ENCODE measurements at regions not wholly inside any gene's neighbourhood (a gene's known extent, or its start where the extent isn't known, plus 50 kb on each side); places are given as distances from the start of the nearest gene placed in this dataset.
"Not testable (repeated sequence)": the region's sequence is repeated elsewhere in the genome, so short reads cannot be mapped to it uniquely, and the experiment has no call there.

DNA sequence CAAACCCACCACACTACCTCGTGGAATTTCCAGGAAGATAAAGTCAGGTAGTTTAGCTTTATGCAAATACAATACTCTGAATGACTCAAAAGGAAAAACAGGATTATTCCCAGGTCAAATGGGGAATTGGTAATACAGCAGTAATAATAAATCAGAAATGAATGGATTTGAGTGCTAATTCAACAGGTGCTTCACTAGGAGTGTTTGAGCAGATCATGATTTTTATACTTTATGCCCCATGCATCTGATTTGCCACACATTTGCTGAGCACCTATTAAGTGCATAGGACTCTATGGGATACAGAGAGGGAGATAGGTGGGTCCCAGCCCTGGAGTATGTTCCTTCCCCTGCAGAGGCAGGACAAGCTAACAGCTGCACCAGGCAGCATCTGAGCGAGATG, 381.4 kb upstream of the PODXL start:
- no peaks in the 10 kb centered on the region for H3K36me3 ChIP-seq (ENCODE audit: insufficient read depth, low read length)
- H3K4me1 ChIP-seq (ENCODE audit: insufficient read depth, low read length), result no peaks in the 10 kb centered on the region
- H3K4me2 ChIP-seq (ENCODE audit: insufficient read depth, low read length), result no peak overlapping the region
- DNase-seq (no peak), ATAC-seq (ENCODE audit: insufficient read depth, low read depth) (no peak)
- no peak overlapping the region for H3K4me3 ChIP-seq (ENCODE audit: low read depth in 1 of 2, low read length in 2 of 2)
- H3K9me3 ChIP-seq (ENCODE audit: insufficient read depth, low read length, severe bottlenecking), result no peaks in the 10 kb centered on the region
- H3K79me2 ChIP-seq (ENCODE audit: insufficient read depth, low read length), result no peaks in the 10 kb centered on the region
- no peak for TF ChIP-seq EZH2 (IDR thresholded peaks at IDR 0.05; ENCODE audit: borderline replicate concordance, low read depth, low read length, severe bottlenecking)
- TF ChIP-seq, protein P1, sequence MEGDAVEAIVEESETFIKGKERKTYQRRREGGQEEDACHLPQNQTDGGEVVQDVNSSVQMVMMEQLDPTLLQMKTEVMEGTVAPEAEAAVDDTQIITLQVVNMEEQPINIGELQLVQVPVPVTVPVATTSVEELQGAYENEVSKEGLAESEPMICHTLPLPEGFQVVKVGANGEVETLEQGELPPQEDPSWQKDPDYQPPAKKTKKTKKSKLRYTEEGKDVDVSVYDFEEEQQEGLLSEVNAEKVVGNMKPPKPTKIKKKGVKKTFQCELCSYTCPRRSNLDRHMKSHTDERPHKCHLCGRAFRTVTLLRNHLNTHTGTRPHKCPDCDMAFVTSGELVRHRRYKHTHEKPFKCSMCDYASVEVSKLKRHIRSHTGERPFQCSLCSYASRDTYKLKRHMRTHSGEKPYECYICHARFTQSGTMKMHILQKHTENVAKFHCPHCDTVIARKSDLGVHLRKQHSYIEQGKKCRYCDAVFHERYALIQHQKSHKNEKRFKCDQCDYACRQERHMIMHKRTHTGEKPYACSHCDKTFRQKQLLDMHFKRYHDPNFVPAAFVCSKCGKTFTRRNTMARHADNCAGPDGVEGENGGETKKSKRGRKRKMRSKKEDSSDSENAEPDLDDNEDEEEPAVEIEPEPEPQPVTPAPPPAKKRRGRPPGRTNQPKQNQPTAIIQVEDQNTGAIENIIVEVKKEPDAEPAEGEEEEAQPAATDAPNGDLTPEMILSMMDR (IDR thresholded peaks at IDR 0.05; ENCODE audit: borderline replicate concordance, extremely low read depth, low read length, poor library complexity, severe bottlenecking), result no peak
- H3K9ac ChIP-seq (ENCODE audit: low read depth, low read length), result no peak overlapping the region
- no peaks in the 10 kb centered on the region for H3K27me3 ChIP-seq (ENCODE audit: insufficient read depth, low read length, poor library complexity)
- no peak overlapping the region for H3K27ac ChIP-seq (ENCODE audit: low read length)
- H2AFZ ChIP-seq (ENCODE audit: low read depth, low read length), result no peak overlapping the region
- no peaks in the 10 kb centered on the region for H4K20me1 ChIP-seq (ENCODE audit: insufficient read depth, low read length)

DNA sequence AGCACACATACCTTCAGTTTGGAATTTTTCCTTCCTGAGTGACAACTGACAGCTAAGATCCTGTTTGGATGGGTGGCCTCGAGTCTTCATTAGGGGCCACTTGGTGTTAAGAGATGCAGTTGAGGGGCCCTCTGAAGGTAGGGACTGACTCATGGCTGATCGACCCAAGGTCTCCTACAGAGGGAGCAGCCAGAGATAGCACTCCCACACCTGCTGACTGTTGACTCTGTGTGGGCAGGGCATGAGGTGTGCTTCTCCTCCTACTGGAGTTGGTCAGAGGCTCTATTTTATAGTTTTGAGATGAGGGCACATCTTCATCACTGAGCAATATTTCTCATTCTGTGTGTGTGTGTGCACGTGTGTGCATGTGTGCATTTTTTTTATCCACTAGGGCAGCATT, 378.8 kb upstream of the PODXL start:
- no peak overlapping the region for H3K27ac ChIP-seq (ENCODE audit: low read length)
- H3K9ac ChIP-seq (ENCODE audit: low read depth, low read length), result no peak overlapping the region
- ATAC-seq (ENCODE audit: insufficient read depth, low read depth) (no peak), DNase-seq (no peak)
- TF ChIP-seq, protein P1 (IDR thresholded peaks at IDR 0.05; ENCODE audit: borderline replicate concordance, extremely low read depth, low read length, poor library complexity, severe bottlenecking), result no peak
- TF ChIP-seq EZH2 (IDR thresholded peaks at IDR 0.05; ENCODE audit: borderline replicate concordance, low read depth, low read length, severe bottlenecking), result no peak
- no peaks in the 10 kb centered on the region for H3K4me1 ChIP-seq (ENCODE audit: insufficient read depth, low read length)
- no peaks in the 10 kb centered on the region for H3K9me3 ChIP-seq (ENCODE audit: insufficient read depth, low read length, severe bottlenecking)
- H4K20me1 ChIP-seq (ENCODE audit: insufficient read depth, low read length), result no peaks in the 10 kb centered on the region
- peaks cover 11% of the 10 kb centered on the region for H3K27me3 ChIP-seq (ENCODE audit: insufficient read depth, low read length, poor library complexity)
- no peak overlapping the region for H2AFZ ChIP-seq (ENCODE audit: low read depth, low read length)
- H3K36me3 ChIP-seq (ENCODE audit: insufficient read depth, low read length), result no peaks in the 10 kb centered on the region
- H3K4me3 ChIP-seq (ENCODE audit: low read depth in 1 of 2, low read length in 2 of 2), result no peak overlapping the region
- no peak overlapping the region for H3K4me2 ChIP-seq (ENCODE audit: insufficient read depth, low read length)
- H3K79me2 ChIP-seq (ENCODE audit: insufficient read depth, low read length), result no peaks in the 10 kb centered on the region

DNA sequence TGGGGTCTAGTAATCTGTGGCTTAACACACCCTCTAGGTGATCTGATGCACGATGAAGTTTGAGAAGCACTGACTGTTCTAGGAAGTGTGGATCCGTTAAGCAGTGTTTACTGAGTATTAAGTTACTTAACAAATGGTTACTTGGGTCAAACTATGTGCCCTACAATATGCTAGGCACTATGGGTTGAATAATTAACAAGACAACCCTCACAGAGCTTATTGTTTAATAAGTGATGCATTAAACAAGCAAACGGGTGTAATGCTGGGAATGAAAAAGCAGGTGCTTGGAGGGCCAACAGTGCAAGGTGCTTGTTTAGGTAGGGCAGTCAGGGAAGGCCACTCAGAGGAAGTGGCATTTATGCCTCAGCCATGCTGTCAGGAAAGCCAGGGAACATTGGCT, 378.0 kb upstream of the PODXL start:
- TF ChIP-seq, protein P1 (IDR thresholded peaks at IDR 0.05; ENCODE audit: borderline replicate concordance, extremely low read depth, low read length, poor library complexity, severe bottlenecking), result no peak
- TF ChIP-seq EZH2 (IDR thresholded peaks at IDR 0.05; ENCODE audit: borderline replicate concordance, low read depth, low read length, severe bottlenecking), result no peak
- H3K4me1 ChIP-seq (ENCODE audit: insufficient read depth, low read length), result no peaks in the 10 kb centered on the region
- H2AFZ ChIP-seq (ENCODE audit: low read depth, low read length), result no peak overlapping the region
- H3K4me3 ChIP-seq (ENCODE audit: low read depth in 1 of 2, low read length in 2 of 2), result no peak overlapping the region
- no peaks in the 10 kb centered on the region for H4K20me1 ChIP-seq (ENCODE audit: insufficient read depth, low read length)
- no peaks in the 10 kb centered on the region for H3K79me2 ChIP-seq (ENCODE audit: insufficient read depth, low read length)
- no peaks in the 10 kb centered on the region for H3K9me3 ChIP-seq (ENCODE audit: insufficient read depth, low read length, severe bottlenecking)
- no peak overlapping the region for H3K27ac ChIP-seq (ENCODE audit: low read length)
- no peak for ATAC-seq (ENCODE audit: insufficient read depth, low read depth)
- H3K36me3 ChIP-seq (ENCODE audit: insufficient read depth, low read length), result no peaks in the 10 kb centered on the region
- DNase-seq, result no peak
- no peak overlapping the region for H3K9ac ChIP-seq (ENCODE audit: low read depth, low read length)
- H3K4me2 ChIP-seq (ENCODE audit: insufficient read depth, low read length), result no peak overlapping the region
- peaks cover 11% of the 10 kb centered on the region for H3K27me3 ChIP-seq (ENCODE audit: insufficient read depth, low read length, poor library complexity)

DNA sequence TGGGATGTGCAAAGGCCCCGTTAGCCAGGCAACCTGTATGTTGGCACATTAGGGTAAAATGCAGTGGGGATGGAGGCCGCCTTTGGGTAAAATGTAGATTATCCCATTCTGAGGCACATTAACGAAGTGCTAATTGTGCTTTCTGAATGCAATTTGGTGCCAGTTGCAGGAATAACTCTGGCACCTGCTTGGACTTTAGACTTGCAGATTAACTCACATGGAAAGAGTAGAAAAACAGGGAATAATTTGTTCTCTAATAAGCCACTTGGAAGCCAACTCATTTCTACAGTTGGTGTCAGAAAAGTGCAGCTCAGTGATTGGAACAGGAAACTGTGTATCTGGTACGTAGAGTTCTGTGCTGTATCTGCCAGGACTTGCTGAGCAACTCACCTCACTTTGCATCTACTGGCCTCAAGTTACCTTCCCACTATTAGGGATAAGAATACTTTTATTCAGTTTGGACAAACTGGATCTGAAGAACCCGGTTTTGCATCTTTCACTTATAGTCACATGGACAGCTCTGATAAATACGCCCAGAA, 377.4 kb upstream of the PODXL start:
- DNase-seq, result no peak
- Histone ChIP-seq H3K36me3 (ENCODE audit: insufficient read depth, low read length) (no peaks in the 10 kb centered on the region), H3K9me3 (ENCODE audit: insufficient read depth, low read length, severe bottlenecking) (no peaks in the 10 kb centered on the region), H2AFZ (ENCODE audit: low read depth, low read length) (no peak overlapping the region), H3K27ac (ENCODE audit: low read length) (no peak overlapping the region), H3K4me3 (ENCODE audit: low read depth in 1 of 2, low read length in 2 of 2) (no peak overlapping the region), H3K27me3 (ENCODE audit: insufficient read depth, low read length, poor library complexity) (peaks cover 11% of the 10 kb centered on the region), H3K9ac (ENCODE audit: low read depth, low read length) (no peak overlapping the region), H3K4me2 (ENCODE audit: insufficient read depth, low read length) (no peak overlapping the region), H3K4me1 (ENCODE audit: insufficient read depth, low read length) (no peaks in the 10 kb centered on the region), H3K79me2 (ENCODE audit: insufficient read depth, low read length) (no peaks in the 10 kb centered on the region), H4K20me1 (ENCODE audit: insufficient read depth, low read length) (no peaks in the 10 kb centered on the region)
- ATAC-seq (ENCODE audit: insufficient read depth, low read depth), result no peak
- TF ChIP-seq EZH2 (IDR thresholded peaks at IDR 0.05; ENCODE audit: borderline replicate concordance, low read depth, low read length, severe bottlenecking), result no peak
- TF ChIP-seq, protein P1 (IDR thresholded peaks at IDR 0.05; ENCODE audit: borderline replicate concordance, extremely low read depth, low read length, poor library complexity, severe bottlenecking), result no peak

DNA sequence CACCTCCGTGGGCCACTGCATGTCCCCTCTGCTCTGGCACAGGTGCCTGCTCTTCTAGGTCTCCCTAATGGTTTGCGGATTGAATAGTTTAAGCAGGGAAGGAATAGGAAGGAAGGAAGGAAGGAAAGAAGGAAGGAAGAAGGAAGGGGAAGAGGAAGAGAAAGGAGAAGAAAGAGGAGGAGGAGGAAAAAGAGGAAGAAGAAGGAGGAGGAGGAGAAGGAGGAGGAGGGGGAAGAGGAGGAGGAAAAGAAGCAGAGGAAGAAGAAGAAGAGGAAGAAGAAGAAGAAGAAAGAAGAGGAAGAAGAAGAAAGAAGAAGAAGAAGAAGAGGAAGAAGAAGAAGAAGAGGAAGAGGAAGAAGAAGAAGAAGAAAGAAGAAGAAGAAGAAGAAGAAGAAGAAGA, 376.8 kb upstream of the PODXL start:
- H3K79me2 ChIP-seq (ENCODE audit: insufficient read depth, low read length); H4K20me1 ChIP-seq (ENCODE audit: insufficient read depth, low read length); H3K4me1 ChIP-seq (ENCODE audit: insufficient read depth, low read length); H3K9me3 ChIP-seq (ENCODE audit: insufficient read depth, low read length, severe bottlenecking); H3K4me2 ChIP-seq (ENCODE audit: insufficient read depth, low read length); H3K36me3 ChIP-seq (ENCODE audit: insufficient read depth, low read length); DNase-seq; H2AFZ ChIP-seq (ENCODE audit: low read depth, low read length); H3K4me3 ChIP-seq (ENCODE audit: low read depth in 1 of 2, low read length in 2 of 2); H3K27ac ChIP-seq (ENCODE audit: low read length); H3K9ac ChIP-seq (ENCODE audit: low read depth, low read length); ATAC-seq (ENCODE audit: insufficient read depth, low read depth): not testable (repeated sequence)
- H3K27me3 ChIP-seq (ENCODE audit: insufficient read depth, low read length, poor library complexity), result peaks cover 11% of the 10 kb centered on the region
